ENCODE measurements at regions not wholly inside any gene's neighbourhood (a gene's known extent, or its start where the extent isn't known, plus 50 kb on each side); places are given as distances from the start of the nearest gene placed in this dataset.
A peak's percentile ranks its signal among the peaks of the same experiment; 100 is the strongest.

GRCh38 chr20:7302250-7302649 is 534.8 kb downstream of the BMP2 start:
- no peak for DNase-seq (ENCODE audit: low read depth in 2 of 3, low spot score in 2 of 3)

GRCh38 chr20:7305976-7306375 is 538.5 kb downstream of the BMP2 start:
- DNase-seq (ENCODE audit: low read depth in 2 of 3, low spot score in 2 of 3) = no peak

- DNase-seq (ENCODE audit: low read depth in 2 of 3, low spot score in 2 of 3) = no peak
Measured at GRCh38 chr20:7308163-7308562, 540.7 kb downstream of the BMP2 start.

- no peak for DNase-seq (ENCODE audit: low read depth in 2 of 3, low spot score in 2 of 3)
Measured at GRCh38 chr20:7313047-7313446, 545.6 kb downstream of the BMP2 start.

GRCh38 chr20:7323957-7324356 is 556.5 kb downstream of the BMP2 start:
- no peak for DNase-seq (ENCODE audit: low read depth in 2 of 3, low spot score in 2 of 3)

- no peak for DNase-seq (ENCODE audit: low read depth in 2 of 3, low spot score in 2 of 3)
Measured at GRCh38 chr20:7327810-7328209, 560.3 kb downstream of the BMP2 start.

- DNase-seq (ENCODE audit: low read depth in 2 of 3, low spot score in 2 of 3) = no peak
Measured at GRCh38 chr20:7330850-7331249, 563.4 kb downstream of the BMP2 start.

GRCh38 chr20:7332169-7332568 is 564.7 kb downstream of the BMP2 start:
- DNase-seq (ENCODE audit: low read depth in 2 of 3, low spot score in 2 of 3) = no peak

- no peak for DNase-seq (ENCODE audit: low read depth in 2 of 3, low spot score in 2 of 3)
Measured at GRCh38 chr20:7333841-7334240, 566.4 kb downstream of the BMP2 start.

GRCh38 chr20:7346026-7346425 is 578.5 kb downstream of the BMP2 start:
- no peak for DNase-seq (ENCODE audit: low read depth in 2 of 3, low spot score in 2 of 3)

- no peak for DNase-seq (ENCODE audit: low read depth in 2 of 3, low spot score in 2 of 3)
Measured at GRCh38 chr20:7346562-7346961, 579.1 kb downstream of the BMP2 start.

GRCh38 chr20:7347409-7347808 is 579.9 kb downstream of the BMP2 start:
- no peak for DNase-seq (ENCODE audit: low read depth in 2 of 3, low spot score in 2 of 3)

- DNase-seq (ENCODE audit: low read depth in 2 of 3, low spot score in 2 of 3) = no peak
Measured at GRCh38 chr20:7348253-7348652, 580.8 kb downstream of the BMP2 start.

GRCh38 chr20:7352165-7352564 is 584.7 kb downstream of the BMP2 start:
- DNase-seq (ENCODE audit: low read depth in 2 of 3, low spot score in 2 of 3) = peak in 1 of 3 donors; percentile 8

- no peak for DNase-seq (ENCODE audit: low read depth in 2 of 3, low spot score in 2 of 3)
Measured at GRCh38 chr20:7355051-7355450, 585.2 kb downstream of the HAO1 start.

GRCh38 chr20:7358670-7359069 is 581.6 kb downstream of the HAO1 start:
- no peak for DNase-seq (ENCODE audit: low read depth in 2 of 3, low spot score in 2 of 3)

- DNase-seq (ENCODE audit: low read depth in 2 of 3, low spot score in 2 of 3) = no peak
Measured at GRCh38 chr20:7359739-7360138, 580.5 kb downstream of the HAO1 start.

- DNase-seq (ENCODE audit: low read depth in 2 of 3, low spot score in 2 of 3) = no peak
Measured at GRCh38 chr20:7361321-7361720, 578.9 kb downstream of the HAO1 start.

- DNase-seq (ENCODE audit: low read depth in 2 of 3, low spot score in 2 of 3) = no peak
Measured at GRCh38 chr20:7361931-7362330, 578.3 kb downstream of the HAO1 start.

- no peak for DNase-seq (ENCODE audit: low read depth in 2 of 3, low spot score in 2 of 3)
Measured at GRCh38 chr20:7362601-7363000, 577.7 kb downstream of the HAO1 start.

- DNase-seq (ENCODE audit: low read depth in 2 of 3, low spot score in 2 of 3) = no peak
Measured at GRCh38 chr20:7366189-7366588, 574.1 kb downstream of the HAO1 start.

- no peak for DNase-seq (ENCODE audit: low read depth in 2 of 3, low spot score in 2 of 3)
Measured at GRCh38 chr20:7371518-7372163, 568.6 kb downstream of the HAO1 start.

- peak in 2 of 3 donors; percentile 15 to 76 for DNase-seq (ENCODE audit: low read depth in 2 of 3, low spot score in 2 of 3)
Measured at GRCh38 chr20:7375905-7376304, 564.4 kb downstream of the HAO1 start.
